ENCODE measurements at regions not wholly inside any gene's neighbourhood (a gene's known extent, or its start where the extent isn't known, plus 50 kb on each side); places are given as distances from the start of the nearest gene placed in this dataset.
"Not testable (repeated sequence)": the region's sequence is repeated elsewhere in the genome, so short reads cannot be mapped to it uniquely, and the experiment has no call there.

GRCh38 chr13:43946281-43946680, 66.6 kb downstream of the LACC1 start:
- H3K27me3 ChIP-seq: no peaks in the 10 kb centered on the region
- no peaks in the 10 kb centered on the region for H3K4me1 ChIP-seq
- no peak overlapping the region for H3K4me3 ChIP-seq
- peaks cover 0 to 5% (median 0%) of the 10 kb centered on the region in 3 donors for H3K9me3 ChIP-seq
- no peak for DNase-seq
- in situ Hi-C loops (cut with MboI; ENCODE audit: low sequenced_read_pairs in 4 of 4) (no loop called here), intact Hi-C loops (cut with DNase I; ENCODE audit: low total_unique reads) (no loop called here)
- H3K27ac ChIP-seq: no peak overlapping the region
- TF ChIP-seq CTCF (IDR thresholded peaks at IDR 0.05 in 4 of 5, conservative IDR thresholded peaks at IDR 0.05 in 1 of 5) (no peak), POLR2A (IDR thresholded peaks at IDR 0.05) (no peak)
- H3K36me3 ChIP-seq: no peaks in the 10 kb centered on the region
- no peak for ATAC-seq

- Histone ChIP-seq H3K4me1 (no peaks in the 10 kb centered on the region), H3K36me3 (no peaks in the 10 kb centered on the region), H3K27ac (no peak overlapping the region), H3K27me3 (no peaks in the 10 kb centered on the region), H3K9me3 (peaks cover 0 to 5% (median 0%) of the 10 kb centered on the region in 3 donors), H3K4me3 (no peak overlapping the region)
- ATAC-seq (no peak), DNase-seq (no peak)
- intact Hi-C loops (cut with DNase I; ENCODE audit: low total_unique reads): no loop called here
- in situ Hi-C loops (cut with MboI; ENCODE audit: low sequenced_read_pairs in 4 of 4): no loop called here
- no peak for TF ChIP-seq CTCF (IDR thresholded peaks at IDR 0.05 in 4 of 5, conservative IDR thresholded peaks at IDR 0.05 in 1 of 5)
- TF ChIP-seq POLR2A (IDR thresholded peaks at IDR 0.05): no peak
These were observed 68.3 kb downstream of the LACC1 start for GRCh38 chr13:43947897-43948458.

- TF ChIP-seq CTCF (IDR thresholded peaks at IDR 0.05 in 4 of 5, conservative IDR thresholded peaks at IDR 0.05 in 1 of 5): no peak
- TF ChIP-seq POLR2A (IDR thresholded peaks at IDR 0.05): no peak
- H3K27me3 ChIP-seq: no peaks in the 10 kb centered on the region
- intact Hi-C loops (cut with DNase I; ENCODE audit: low total_unique reads): loop anchor here (10.0 kb wide), 1 partner anchor 51 kb away; no protein-coding TSS in a partner anchor
- H3K4me3 ChIP-seq: no peak overlapping the region
- in situ Hi-C loops (cut with MboI; ENCODE audit: low sequenced_read_pairs in 4 of 4): no loop called here
- no peaks in the 10 kb centered on the region for H3K9me3 ChIP-seq
- DNase-seq (no peak), ATAC-seq (no peak)
- H3K36me3 ChIP-seq: no peaks in the 10 kb centered on the region
- no peak overlapping the region for H3K27ac ChIP-seq
- H3K4me1 ChIP-seq: peaks cover 3 to 11% of the 10 kb centered on the region in 2 donors
These were observed 73.7 kb downstream of the LACC1 start for GRCh38 chr13:43953370-43953769.

- H3K27ac ChIP-seq; H3K4me3 ChIP-seq; ATAC-seq; DNase-seq; H3K9me3 ChIP-seq; H3K27me3 ChIP-seq; H3K36me3 ChIP-seq; in situ Hi-C loops (cut with MboI; ENCODE audit: low sequenced_read_pairs in 4 of 4): not testable (repeated sequence)
- peaks cover 3 to 11% of the 10 kb centered on the region in 2 donors for H3K4me1 ChIP-seq
- intact Hi-C loops (cut with DNase I; ENCODE audit: low total_unique reads): loop anchor here (10.0 kb wide), 1 partner anchor 48 kb away; no protein-coding TSS in a partner anchor
These were observed 77.3 kb downstream of the LACC1 start for GRCh38 chr13:43956975-43957374.

GRCh38 chr13:43959291-43959690, 79.6 kb downstream of the LACC1 start:
- DNase-seq (no peak), ATAC-seq (no peak)
- in situ Hi-C loops (cut with MboI; ENCODE audit: low sequenced_read_pairs in 4 of 4) (no loop called here), intact Hi-C loops (cut with DNase I; ENCODE audit: low total_unique reads) (loop anchor here (10.0 kb wide), 1 partner anchor 46 kb away; no protein-coding TSS in a partner anchor)
- Histone ChIP-seq H3K27me3 (no peaks in the 10 kb centered on the region), H3K4me3 (no peak overlapping the region), H3K36me3 (no peaks in the 10 kb centered on the region), H3K27ac (no peak overlapping the region), H3K9me3 (no peaks in the 10 kb centered on the region), H3K4me1 (peaks cover 0 to under 1% of the 10 kb centered on the region in 2 donors)
- TF ChIP-seq POLR2A (IDR thresholded peaks at IDR 0.05) (no peak), CTCF (IDR thresholded peaks at IDR 0.05 in 4 of 5, conservative IDR thresholded peaks at IDR 0.05 in 1 of 5) (no peak)
